ENCODE measurements at regions not wholly inside any gene's neighbourhood (a gene's known extent, or its start where the extent isn't known, plus 50 kb on each side); places are given as distances from the start of the nearest gene placed in this dataset.

DNA sequence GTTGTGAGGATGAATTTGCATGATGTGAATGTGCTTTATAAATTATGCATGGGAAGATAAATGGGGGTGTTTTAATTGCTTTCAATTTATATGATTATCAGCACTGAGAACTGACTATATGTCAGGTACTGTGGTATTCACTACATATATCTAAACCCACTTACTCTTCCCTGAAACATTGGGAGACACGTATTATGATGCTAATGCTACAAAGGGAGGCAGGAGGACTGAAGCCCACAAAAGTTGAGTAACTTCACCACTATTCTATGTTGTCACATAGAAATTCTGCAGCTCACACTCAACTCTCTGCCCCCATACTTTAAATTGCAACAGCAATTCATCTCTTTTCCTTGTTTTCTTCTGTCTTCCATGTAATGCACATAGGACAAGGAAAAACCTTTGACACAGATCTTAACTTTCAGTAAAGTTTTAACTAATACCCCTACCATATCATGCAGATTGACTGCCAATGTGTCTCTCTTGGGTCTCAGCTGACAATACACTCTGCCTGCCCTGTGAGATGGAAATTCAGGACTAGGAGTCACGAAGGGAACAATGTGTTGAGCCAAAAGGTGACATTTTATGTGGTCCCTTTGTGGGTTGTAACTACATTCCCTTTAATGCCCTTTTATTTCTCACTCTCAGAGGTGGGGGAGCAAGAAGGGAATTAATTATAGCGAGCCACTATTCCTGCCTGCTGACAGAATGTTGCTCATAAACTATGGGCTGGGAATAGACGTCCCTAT, 691.0 kb upstream of the SORCS1 start:
- no peak for TF ChIP-seq CTCF (IDR thresholded peaks at IDR 0.05)
- TF ChIP-seq POLR2A (IDR thresholded peaks at IDR 0.05) = no peak

All from testis (tissue), 2 donors.